H1 (cell line): ENCODE measurements at regions not wholly inside any gene's neighbourhood (a gene's known extent, or its start where the extent isn't known, plus 50 kb on each side); places are given as distances from the start of the nearest gene placed in this dataset.

Source experiments
- CTCF ChIA-PET: fragments of 300-600 bp; sonication (Branson Sonifier 250); formaldehyde crosslinking; loops from one replicate; lab custom pipeline; 2021; ENCODE audit not compliant: partially characterized antibody; lab: Charles Lee
- POLR2A ChIA-PET: fragments of 300-600 bp; sonication (Branson Sonifier 250); formaldehyde crosslinking; loops from one replicate; lab custom pipeline; 2021; ENCODE audit warnings: inconsistent platforms; ENCODE audit not compliant: partially characterized antibody; lab: Charles Lee
- DNase-seq, 2 experiments: peaks; one replicate each; pipeline versions ENCODE4 v3.0.0 to v3.0.0-alpha.2; 2010 to 2022; ENCODE audit warnings: low spot score in 2 of 2, low read depth in 1 of 2, mixed read lengths in 1 of 2
- FAIRE-seq: peaks from 2 replicates; lab custom pipeline; 2011; peaks lifted over from hg19 to GRCh38; lab: Jason Lieb, UNC
- H2AFZ ChIP-seq: 2 replicates; pipeline ENCODE4 v1.8.1; 2012; ENCODE audit warnings: low read length, inconsistent platforms
- H2AK5ac ChIP-seq: 2 replicates; pipeline ENCODE4 v1.6.1; 2013; ENCODE audit warnings: low read depth, low read length
- H2BK120ac ChIP-seq: replicated peaks from 2 replicates; pipeline ENCODE3; 2013; ENCODE audit warnings: low read depth, low read length, inconsistent platforms
- H2BK12ac ChIP-seq: 2 replicates; pipeline ENCODE4 v1.6.1; 2013; ENCODE audit warnings: low read depth, low read length
- H2BK15ac ChIP-seq: 2 replicates; pipeline ENCODE4 v1.6.1; 2013; ENCODE audit warnings: low read length
- H2BK20ac ChIP-seq: 2 replicates; pipeline ENCODE4 v1.6.1; 2013; ENCODE audit warnings: low read length
- H2BK5ac ChIP-seq: 2 replicates; pipeline ENCODE4 v1.6.1; 2013; ENCODE audit warnings: low read depth, low read length
- H3K14ac ChIP-seq: 2 replicates; pipeline ENCODE4 v1.6.1; 2013; ENCODE audit warnings: inconsistent platforms; ENCODE audit not compliant: insufficient read length
- H3K18ac ChIP-seq: 2 replicates; pipeline ENCODE4 v1.6.1; 2013; ENCODE audit warnings: low read length; ENCODE audit errors: extremely low read depth
- H3K23ac ChIP-seq: 2 replicates; pipeline ENCODE4 v1.6.1; 2013; ENCODE audit warnings: inconsistent platforms; ENCODE audit not compliant: insufficient read length
- H3K23me2 ChIP-seq: 2 replicates; pipeline ENCODE4 v1.6.1; 2013; ENCODE audit warnings: low read depth, low read length
- H3K27ac ChIP-seq: 2 replicates; pipeline ENCODE4 v1.6.1; 2011; ENCODE audit warnings: low read depth, low read length, inconsistent platforms
- H3K27me3 ChIP-seq, 4 experiments: replicated peaks in 1 of 4; 1 replicate in 1 of 4; 2 replicates in 3 of 4; pipeline versions ENCODE4 v1.6.1 to v1.8.1; 2011 to 2013; ENCODE audit warnings: low read length in 3 of 4, mild to moderate bottlenecking in 3 of 4, inconsistent platforms in 2 of 4, mixed read lengths in 2 of 4, moderate library complexity in 1 of 4; ENCODE audit not compliant: control insufficient read depth in 3 of 4, insufficient read depth in 3 of 4; ENCODE audit errors: extremely low read depth in 1 of 4
- H3K36me3 ChIP-seq, 4 experiments: 2 replicates each; pipeline versions ENCODE4 v1.6.1 to v1.8.1; 2011 to 2013; ENCODE audit warnings: mild to moderate bottlenecking in 4 of 4, low read length in 3 of 4, moderate library complexity in 2 of 4, control low read depth in 1 of 4, inconsistent platforms in 1 of 4; ENCODE audit not compliant: insufficient read depth in 4 of 4, control insufficient read depth in 2 of 4
- H3K4ac ChIP-seq: replicated peaks from 2 replicates; pipeline ENCODE3; 2013; ENCODE audit warnings: low read length, low read depth, mixed read lengths, inconsistent platforms; ENCODE audit not compliant: insufficient read length
- H3K4me1 ChIP-seq, 4 experiments: replicated peaks in 1 of 4; 1 replicate in 1 of 4; 2 replicates in 3 of 4; pipeline versions ENCODE4 v1.6.1 to v1.8.1; 2011 to 2013; ENCODE audit warnings: low read length in 3 of 4, inconsistent platforms in 2 of 4, mixed read lengths in 1 of 4; ENCODE audit not compliant: insufficient read depth in 4 of 4, control insufficient read depth in 3 of 4
- H3K4me2 ChIP-seq, 2 experiments: 2 replicates each; pipeline versions ENCODE4 v1.6.1 to v1.8.1; 2011 to 2013; ENCODE audit warnings: low read depth in 2 of 2, low read length in 2 of 2, control low read depth in 1 of 2, inconsistent platforms in 1 of 2, mild to moderate bottlenecking in 1 of 2; ENCODE audit not compliant: insufficient read depth in 1 of 2
- H3K4me3 ChIP-seq, 4 experiments: fragments of 200-600, 300-600 bp in 1 of 4; sonication (generic), shearing (Covaris generic), sonication (Bioruptor Twin) in 1 of 4; 2 replicates each; pipeline versions ENCODE4 v1.5.1 to v1.8.1; 2011 to 2016; ENCODE audit warnings: low read length in 4 of 4, low read depth in 3 of 4, control low read depth in 2 of 4, inconsistent platforms in 2 of 4, mild to moderate bottlenecking in 2 of 4, mixed read lengths in 1 of 4, moderate library complexity in 1 of 4; ENCODE audit not compliant: insufficient read depth in 2 of 4; ENCODE audit errors: extremely low read depth in 1 of 4
- H3K56ac ChIP-seq: replicated peaks from 2 replicates; pipeline ENCODE3; 2013; ENCODE audit warnings: low read depth, mild to moderate bottlenecking, mixed read lengths, low read length, inconsistent platforms; ENCODE audit not compliant: insufficient read length
- H3K79me1 ChIP-seq: 2 replicates; pipeline ENCODE4 v1.6.1; 2013; ENCODE audit warnings: low read depth, low read length, control low read depth
- H3K79me2 ChIP-seq, 2 experiments: 2 replicates each; pipeline versions ENCODE4 v1.6.1 to v1.8.1; 2012 to 2013; ENCODE audit warnings: low read length in 2 of 2, mild to moderate bottlenecking in 2 of 2, inconsistent platforms in 1 of 2; ENCODE audit not compliant: insufficient read depth in 2 of 2, control insufficient read depth in 1 of 2
- H3K9ac ChIP-seq, 4 experiments: replicated peaks in 1 of 4; 1 replicate in 1 of 4; 2 replicates in 3 of 4; pipeline versions ENCODE4 v1.6.1 to v1.8.1; 2011 to 2013; ENCODE audit warnings: low read depth in 3 of 4, low read length in 3 of 4, control low read depth in 2 of 4, mild to moderate bottlenecking in 2 of 4, moderate library complexity in 2 of 4, inconsistent platforms in 1 of 4; ENCODE audit errors: extremely low read depth in 1 of 4
- H3K9me3 ChIP-seq, 2 experiments: 2 replicates each; pipeline versions ENCODE4 v1.6.1 to v1.8.1; 2012 to 2013; ENCODE audit warnings: mild to moderate bottlenecking in 2 of 2, moderate library complexity in 2 of 2, control low read depth in 1 of 2, inconsistent platforms in 1 of 2, low read depth in 1 of 2, low read length in 1 of 2, mixed read lengths in 1 of 2; ENCODE audit not compliant: insufficient read depth in 2 of 2
- H4K20me1 ChIP-seq, 2 experiments: replicated peaks in 1 of 2; 2 replicates each; pipeline versions ENCODE3 to v1.8.1; 2011 to 2013; ENCODE audit warnings: inconsistent platforms in 2 of 2, low read length in 2 of 2, mild to moderate bottlenecking in 1 of 2; ENCODE audit not compliant: insufficient read depth in 2 of 2, control insufficient read depth in 1 of 2
- H4K5ac ChIP-seq: 2 replicates; pipeline ENCODE4 v1.6.1; 2013; ENCODE audit warnings: low read length, low read depth, mixed read lengths, inconsistent platforms; ENCODE audit not compliant: insufficient read length
- H4K8ac ChIP-seq: 2 replicates; pipeline ENCODE4 v1.8.0; 2013; ENCODE audit warnings: mild to moderate bottlenecking, moderate library complexity, low read length, inconsistent platforms; ENCODE audit not compliant: insufficient read depth; ENCODE audit errors: extremely low read depth
- H4K91ac ChIP-seq: replicated peaks from 2 replicates; pipeline ENCODE3; 2013; ENCODE audit warnings: low read length, mixed read lengths, inconsistent platforms; ENCODE audit not compliant: insufficient read length
- CBX5 ChIP-seq: fragments of 300-800, 300-1000 bp; sonication (generic); IDR thresholded peaks from 2 replicates; pipeline ENCODE4 v1.7.1; 2016; ENCODE audit warnings: antibody characterized with exemption, low read length, low read depth
- CREB1 ChIP-seq: IDR thresholded peaks from 2 replicates; pipeline ENCODE4 v1.6.1; 2012; ENCODE audit warnings: inconsistent platforms
- CTBP2 ChIP-seq: IDR thresholded peaks from 2 replicates; pipeline ENCODE4 v1.7.0; 2011; ENCODE audit warnings: borderline replicate concordance, mild to moderate bottlenecking, moderate library complexity, mixed read lengths, low read length; ENCODE audit not compliant: insufficient read depth, insufficient read length
- GABPA ChIP-seq: IDR thresholded peaks from 2 replicates; pipeline ENCODE4 v1.6.1; 2011; ENCODE audit warnings: mild to moderate bottlenecking, low read length, moderate library complexity, borderline replicate concordance; ENCODE audit not compliant: insufficient read depth
- SIN3A ChIP-seq, 2 experiments: IDR thresholded peaks in 1 of 2; conservative IDR thresholded peaks in 1 of 2; 2 replicates each; pipeline ENCODE4 v1.6.1; 2011 to 2012; ENCODE audit warnings: low read length in 2 of 2, improper control_type of control experiment in 1 of 2, low read depth in 1 of 2, mild to moderate bottlenecking in 1 of 2
- ZNF274 ChIP-seq: IDR thresholded peaks from 2 replicates; pipeline ENCODE4 v1.7.0; 2012; ENCODE audit warnings: low read length, borderline replicate concordance; ENCODE audit errors: extremely low read depth
- WGBS, 2 experiments: shearing (Covaris generic) in 1 of 2; methylation state at CpG; one replicate each; pipeline versions ENCODE4 v1.1.6 to v1.1.7; 2013 to 2015; ENCODE audit warnings: low lambda C conversion rate in 2 of 2, mixed read lengths in 2 of 2, inconsistent platforms in 1 of 2, low coverage in 1 of 2, missing lambda C conversion rate in 1 of 2; ENCODE audit not compliant: insufficient replicate concordance in 2 of 2, insufficient coverage in 1 of 2, insufficient read length in 1 of 2; ENCODE audit errors: extremely low coverage in 1 of 2, missing lambda C conversion rate in 1 of 2; 5-methylcytosine and 5-hydroxymethylcytosine counted together

DNA sequence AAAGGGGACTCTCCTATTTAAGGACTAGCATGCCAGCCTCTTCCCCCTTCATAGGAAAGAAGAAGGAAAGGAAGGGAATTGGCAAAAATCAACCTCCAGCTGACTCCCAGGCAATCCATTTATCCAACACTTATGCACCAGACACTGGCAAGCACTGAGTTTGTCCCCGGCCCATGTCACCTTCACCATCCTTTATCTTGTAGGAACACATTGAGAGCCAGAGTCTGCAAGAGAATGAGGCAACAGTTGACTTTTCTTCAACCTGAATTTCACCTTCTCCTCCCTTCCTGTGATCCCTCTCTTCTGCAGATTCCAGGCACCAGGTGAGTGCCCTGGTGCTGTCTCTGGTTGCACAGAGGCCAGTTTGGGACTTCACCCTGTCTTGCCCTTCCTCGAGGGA lies 264.3 kb upstream of the ECI2 start:
- H3K23me2 ChIP-seq, result no peaks in the 10 kb centered on the region
- no peaks in the 10 kb centered on the region for H3K36me3 ChIP-seq
- no peak overlapping the region for H4K91ac ChIP-seq
- no peak for TF ChIP-seq CTBP2
- TF ChIP-seq GABPA, result no peak
- no peak for TF ChIP-seq CREB1
- TF ChIP-seq CBX5, result no peak
- TF ChIP-seq SIN3A (conservative IDR thresholded peaks at IDR 0.05 in 1 of 2, IDR thresholded peaks at IDR 0.05 in 1 of 2; ENCODE audit: low read depth in 1 of 2, low read length in 2 of 2), result no peak
- no peak for TF ChIP-seq ZNF274
- H3K4me1 ChIP-seq, result peaks cover 0 to 3% (median 0%) of the 10 kb centered on the region in 4 experiments; a peak in 3 of 7 replicates
- H3K27me3 ChIP-seq, result no peaks in the 10 kb centered on the region
- no peak overlapping the region for H3K4ac ChIP-seq
- no peaks in the 10 kb centered on the region for H3K79me2 ChIP-seq
- no peaks in the 10 kb centered on the region for H4K20me1 ChIP-seq
- H3K27ac ChIP-seq, result no peak overlapping the region
- H2BK12ac ChIP-seq, result peak overlapping the region; percentile 5; the same call in 1 of the 2 replicates
- H3K4me2 ChIP-seq, result no peak overlapping the region
- H3K23ac ChIP-seq, result no peak overlapping the region
- no peak overlapping the region for H2AK5ac ChIP-seq
- H3K79me1 ChIP-seq, result no peaks in the 10 kb centered on the region
- H2BK5ac ChIP-seq, result 0 out of 2 replicates have a peak overlapping the region, but pooled peaks have one; percentile 6
- FAIRE-seq (no peak), DNase-seq (no peak)
- no peaks in the 10 kb centered on the region for H3K9me3 ChIP-seq
- no peak overlapping the region for H4K5ac ChIP-seq
- H2AFZ ChIP-seq, result no peak overlapping the region
- no peak overlapping the region for H3K4me3 ChIP-seq
- ChIA-PET POLR2A (no interaction called here), CTCF (interaction anchor here (0.6 to 1.2 kb wide), 2 partner anchors 630 to 646 kb away, joined by 3 read pairs; no protein-coding TSS in a partner anchor)
- no peak overlapping the region for H2BK120ac ChIP-seq
- no peak overlapping the region for H4K8ac ChIP-seq
- no peak overlapping the region for H3K18ac ChIP-seq
- H2BK15ac ChIP-seq, result no peak overlapping the region
- 96% methylated on average over 2 of the region's 2 CpGs; no CpG with 5 or more reads in 1 of the 2 experiments for WGBS, 2 experiments
- no peak overlapping the region for H3K14ac ChIP-seq
- no peak overlapping the region for H3K56ac ChIP-seq
- no peak overlapping the region for H2BK20ac ChIP-seq
- H3K9ac ChIP-seq, result no peak overlapping the region
